HUDEP-2 (cell line): ENCODE measurements at regions not wholly inside any gene's neighbourhood (a gene's known extent, or its start where the extent isn't known, plus 50 kb on each side); places are given as distances from the start of the nearest gene placed in this dataset.
"Not testable (repeated sequence)": the region's sequence is repeated elsewhere in the genome, so short reads cannot be mapped to it uniquely, and the experiment has no call there.

Source experiments
- DNase-seq, 76 experiments: peaks; one replicate each; lab custom pipeline; 2025; ENCODE audit not compliant: unreplicated experiment in 76 of 76; lab: John Stamatoyannopoulos, UW

GRCh38 chr7:113622796-113623195 lies 296.0 kb downstream of the PPP1R3A start:
- DNase-seq: no peak

- DNase-seq: no peak
These were observed 308.2 kb downstream of the PPP1R3A start for GRCh38 chr7:113610572-113610971.

GRCh38 chr7:113608782-113609181 lies 310.0 kb downstream of the PPP1R3A start:
- no peak for DNase-seq

- DNase-seq: no peak
These were observed 312.5 kb downstream of the PPP1R3A start for GRCh38 chr7:113606325-113606724.

GRCh38 chr7:113600428-113600827 lies 318.4 kb downstream of the PPP1R3A start:
- not testable (repeated sequence) for DNase-seq

DNA sequence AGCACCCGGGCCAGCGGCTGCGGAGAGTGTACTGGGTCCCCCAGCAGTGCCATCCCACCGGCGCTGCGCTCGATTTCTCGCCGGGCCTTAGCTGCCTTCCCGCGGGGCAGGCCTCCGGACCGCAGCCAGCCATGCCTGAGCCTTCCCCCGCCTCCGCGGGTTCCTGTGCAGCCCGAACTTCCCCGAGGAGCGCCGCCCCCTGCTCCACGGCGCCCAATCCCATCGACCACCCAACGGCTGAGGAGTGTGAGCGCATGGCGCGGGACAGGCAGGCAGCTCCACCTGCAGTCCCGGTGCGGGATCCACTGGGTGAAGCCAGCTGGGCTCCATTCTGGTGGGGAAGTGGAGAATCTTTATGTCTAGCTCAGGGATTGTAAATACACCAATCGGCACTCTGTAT lies 325.4 kb downstream of the PPP1R3A start:
- DNase-seq: not testable (repeated sequence)

- DNase-seq: not testable (repeated sequence)
These were observed 325.9 kb downstream of the PPP1R3A start for GRCh38 chr7:113592924-113593323.

DNA sequence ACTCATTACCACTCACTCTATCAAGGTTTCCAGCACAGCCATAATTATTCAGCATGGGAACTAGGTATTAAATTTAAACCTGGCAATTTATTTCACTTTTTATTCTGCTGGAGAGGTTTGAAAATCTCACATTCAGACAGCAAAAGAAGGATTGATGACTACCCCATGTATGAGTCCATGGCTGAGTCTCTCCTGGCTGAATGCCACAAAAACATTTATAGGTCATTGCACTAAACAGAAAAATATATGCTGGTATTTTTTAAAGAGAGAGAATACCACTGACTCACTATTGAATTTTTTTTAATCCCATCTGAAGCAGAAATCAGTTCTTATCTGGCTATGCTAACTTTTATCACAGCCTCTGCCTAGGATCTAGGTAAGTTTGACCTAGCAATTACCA lies 336.3 kb downstream of the PPP1R3A start:
- no peak for DNase-seq

GRCh38 chr7:113563257-113563656 lies 355.6 kb downstream of the PPP1R3A start:
- not testable (repeated sequence) for DNase-seq

- no peak for DNase-seq
These were observed 356.0 kb downstream of the PPP1R3A start for GRCh38 chr7:113562801-113563200.

GRCh38 chr7:113562242-113562641 lies 356.6 kb downstream of the PPP1R3A start:
- DNase-seq: no peak

DNA sequence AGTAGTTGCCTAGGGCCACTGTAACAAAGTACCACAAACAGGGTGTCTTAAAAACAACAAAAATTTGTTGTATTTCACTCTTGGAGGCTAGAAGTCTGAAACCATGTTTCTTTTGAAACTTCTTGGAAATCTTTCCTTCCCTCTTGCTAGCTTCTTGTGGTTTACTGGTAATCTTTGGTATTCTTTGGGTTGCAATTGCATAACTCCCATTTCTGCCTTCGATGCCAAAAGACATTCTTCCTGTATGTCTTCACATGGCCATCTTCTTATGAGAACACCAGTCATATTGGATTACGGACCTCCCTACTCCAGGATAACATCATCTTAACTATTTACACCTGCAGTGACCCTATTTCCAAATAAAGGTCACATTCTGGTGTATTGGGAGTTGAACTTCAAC lies 357.4 kb downstream of the PPP1R3A start:
- no peak for DNase-seq

DNA sequence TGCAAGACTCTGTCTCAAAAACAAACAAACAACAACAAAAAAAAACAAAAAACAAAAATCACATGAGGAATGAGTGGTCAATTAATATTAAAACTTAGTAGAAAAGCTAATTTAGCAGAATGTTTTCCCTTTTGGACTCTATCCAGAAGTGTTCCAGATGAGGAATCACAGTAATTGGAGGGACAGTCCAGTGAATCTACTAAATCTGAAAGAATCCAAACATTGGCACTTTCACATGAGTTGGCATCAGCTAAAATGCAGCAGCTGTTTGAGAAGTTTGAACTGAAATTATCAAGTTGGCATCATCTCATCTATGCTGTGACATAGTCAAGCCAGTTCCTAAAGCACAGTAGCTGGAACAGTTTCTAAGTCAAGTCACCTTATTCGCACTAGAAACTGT lies 367.8 kb downstream of the PPP1R3A start:
- no peak for DNase-seq

- DNase-seq: no peak
These were observed 370.2 kb downstream of the PPP1R3A start for GRCh38 chr7:113548561-113548960.

DNA sequence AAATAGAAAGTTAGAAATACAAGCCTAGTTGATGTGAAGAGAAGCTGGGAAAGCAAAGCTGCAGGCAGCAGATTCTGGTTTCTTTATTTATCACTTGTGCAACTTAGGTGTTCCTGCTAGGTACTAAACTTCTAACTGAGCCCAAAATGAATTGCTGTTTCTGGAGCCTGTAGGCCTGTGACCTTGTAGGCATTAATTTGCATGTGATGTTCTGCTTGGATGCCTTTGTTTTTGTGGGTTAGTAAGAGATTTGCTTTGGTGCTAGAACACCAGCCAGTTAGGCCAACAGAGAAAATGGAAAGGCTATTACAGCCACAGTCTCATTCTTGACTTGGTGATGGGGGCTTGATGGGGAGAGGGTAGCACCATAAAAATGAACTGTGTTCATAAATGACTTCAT lies 370.7 kb downstream of the PPP1R3A start:
- no peak for DNase-seq

DNA sequence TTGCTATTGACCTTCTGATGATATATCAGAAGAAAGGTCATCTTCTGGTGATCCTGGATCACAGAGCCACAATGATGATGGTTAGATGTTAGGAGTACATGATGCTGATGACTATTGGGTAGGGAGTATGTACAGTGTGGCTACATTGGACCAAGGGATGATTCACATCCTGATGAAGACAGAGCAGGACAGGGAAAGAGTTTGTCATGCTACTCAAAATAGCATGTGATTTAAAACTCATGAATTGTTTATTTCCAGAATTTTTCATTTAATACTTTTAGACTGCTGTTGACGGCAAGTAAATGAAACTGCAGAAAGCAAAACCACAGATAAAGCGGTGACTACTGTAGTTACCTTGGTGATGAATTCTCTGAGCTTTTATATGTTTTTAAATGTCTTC lies 397.3 kb downstream of the PPP1R3A start:
- no peak for DNase-seq

- peak in 13 of 76 experiments; percentile 7 to 48 (median 13) for DNase-seq
These were observed 399.3 kb downstream of the PPP1R3A start for GRCh38 chr7:113519472-113519871.

GRCh38 chr7:113504691-113505090 lies 386.3 kb upstream of the SMIM30 start:
- DNase-seq: no peak

GRCh38 chr7:113504142-113504541 lies 385.8 kb upstream of the SMIM30 start:
- DNase-seq: no peak

DNA sequence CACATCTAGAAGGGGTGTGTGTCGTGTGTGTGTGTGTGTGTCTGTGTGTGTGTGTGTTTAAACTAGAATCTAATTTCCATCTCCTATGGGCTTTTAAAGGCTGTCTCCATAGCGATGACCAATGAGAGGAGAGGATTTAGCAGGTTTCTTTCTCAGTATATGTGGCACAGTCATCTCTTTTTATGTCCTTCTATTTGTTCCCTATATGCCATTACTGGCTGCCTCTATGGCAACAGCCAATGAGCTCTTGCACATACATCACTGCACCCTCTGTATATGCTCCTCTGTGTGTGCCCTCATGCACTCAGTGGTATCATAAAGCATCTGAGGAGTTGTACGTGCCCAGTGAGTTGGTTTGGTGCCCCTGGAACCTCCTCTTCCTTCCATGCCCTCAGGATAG lies 378.2 kb upstream of the SMIM30 start:
- not testable (repeated sequence) for DNase-seq

DNA sequence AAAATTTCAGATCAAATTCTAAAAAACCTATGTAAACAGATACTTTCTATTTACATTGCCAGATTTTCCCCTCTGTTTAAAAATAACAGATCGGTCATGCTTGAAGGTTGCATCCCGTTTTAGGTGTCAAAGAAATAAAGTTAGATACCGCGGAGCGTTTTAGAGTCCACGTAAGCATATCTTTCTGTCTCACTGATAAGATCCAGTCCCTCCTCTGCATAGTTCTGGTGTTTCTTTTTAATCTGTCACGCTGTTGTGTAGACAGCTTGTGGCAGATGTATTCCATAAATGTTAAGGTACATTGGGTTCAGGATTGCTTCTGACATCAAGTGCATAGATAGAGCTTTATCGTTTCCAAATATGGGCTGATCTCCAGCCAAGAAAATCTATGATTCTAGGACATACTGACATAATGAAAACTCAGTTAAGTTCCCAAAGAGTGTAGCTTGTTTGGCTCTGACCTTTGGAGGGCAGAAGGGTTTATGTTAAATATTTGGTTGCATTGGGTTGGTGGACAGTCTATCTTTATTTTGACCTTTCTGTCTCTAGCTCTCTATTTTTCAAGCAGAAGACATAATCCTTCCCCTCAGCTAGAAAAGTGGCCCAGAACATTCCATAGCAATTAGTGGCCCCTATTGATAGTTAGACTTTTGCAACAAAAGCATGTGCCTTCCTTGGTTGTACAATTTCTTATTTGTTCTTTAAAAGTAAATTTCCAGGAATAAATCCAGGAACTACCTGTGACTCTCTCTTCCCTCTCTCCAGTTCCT lies 376.6 kb upstream of the SMIM30 start:
- DNase-seq: not testable (repeated sequence)

GRCh38 chr7:113491305-113491704 lies 373.0 kb upstream of the SMIM30 start:
- DNase-seq: no peak
